Heart right ventricle (tissue), 16 donors: ENCODE measurements at regions not wholly inside any gene's neighbourhood (a gene's known extent, or its start where the extent isn't known, plus 50 kb on each side); places are given as distances from the start of the nearest gene placed in this dataset.

ENCODE experiments used
- ATAC-seq, 8 donors: fragments of 200-7000 bp; cut with Tn5 transposase; one replicate each; pipeline ENCODE4 v1.9.1; 2020; ENCODE audit warnings: mild to moderate bottlenecking in 8 of 8, moderate library complexity in 8 of 8, moderate number of reproducible peaks in 1 of 8
- DNase-seq, 2 donors: peaks; one replicate each; pipeline ENCODE4 v3.0.0-alpha.2; 2020
- H3K27ac ChIP-seq, 10 donors: fragments of 200-600 bp; sonication (generic) in 2 of 10; one replicate each; pipeline versions ENCODE4 v1.5.0 to v1.8.0; 2020 to 2022; ENCODE audit warnings: mild to moderate bottlenecking in 3 of 10
- H3K27me3 ChIP-seq, 7 donors: fragments of 200-600 bp; one replicate each; pipeline ENCODE4 v1.8.0; 2021 to 2022; ENCODE audit warnings: mild to moderate bottlenecking in 2 of 7
- H3K36me3 ChIP-seq, 9 donors: fragments of 200-600 bp; sonication (generic) in 1 of 9; one replicate each; pipeline versions ENCODE4 v1.5.0 to v1.8.0; 2020 to 2022; ENCODE audit warnings: mild to moderate bottlenecking in 2 of 9
- H3K4me1 ChIP-seq, 9 donors: fragments of 200-600 bp; sonication (generic) in 1 of 9; one replicate each; pipeline versions ENCODE4 v1.5.0 to v1.8.0; 2020 to 2022; ENCODE audit warnings: mild to moderate bottlenecking in 4 of 9
- H3K4me3 ChIP-seq, 10 donors: fragments of 200-600 bp; sonication (generic) in 2 of 10; one replicate each; pipeline versions ENCODE4 v1.5.0 to v1.8.0; 2020 to 2022; ENCODE audit warnings: mild to moderate bottlenecking in 7 of 10, moderate library complexity in 2 of 10
- H3K9me3 ChIP-seq, 11 donors: fragments of 200-600 bp in 10 of 11; sonication (generic) in 2 of 11; one replicate each; pipeline versions ENCODE4 v1.5.0 to v1.8.0; 2013 to 2022; ENCODE audit warnings: mild to moderate bottlenecking in 2 of 11, control low read depth in 1 of 11, moderate library complexity in 1 of 11
- CTCF ChIP-seq, 9 donors: fragments of 200-600 bp; sonication (generic) in 2 of 9; IDR thresholded peaks; one replicate each; pipeline versions ENCODE4 v1.5.0 to v1.8.0; 2021 to 2022; ENCODE audit warnings: antibody characterized with exemption in 9 of 9, mild to moderate bottlenecking in 5 of 9, moderate library complexity in 1 of 9
- WGBS, 2 donors: extraction: QIAGEN DNeasy Blood & Tissue Kit; methylation state at CpG; one replicate each; pipeline ENCODE4 v1.1.7; 2013; ENCODE audit warnings: inconsistent platforms in 1 of 2; 5-methylcytosine and 5-hydroxymethylcytosine counted together
- intact Hi-C, 10 donors: fragments of 100-400 bp; cut with DNase I; formaldehyde crosslinking; loops; one replicate each; pipeline versions ENCODE4 v1.11.1 to v1.14.2; 2022
- donor health status: Arrhythmogenic right ventricular cardiomyopathy.
- donor health status: ischemic (EF 13 %, LVEDD 7.1; RV severe dilation, severe dysfunction).
- donor health status: healthy with polysubstance abuse.
- donor health status: DM: no; HTN: yes; CAD: no.
- donor health status: DM: no; HTN: no; CAD: no.
- donor health status: ischemic (EF 25% LVEDD 6.9; RV normal size, moderate dysfunction).
- donor health status: ischemic (EF 25% LVEDD 5.7; RV mildly dilated, moderate dysfunction).
- donor health status: healthy.
- donor health status: DM: yes; HTN: yes; CAD: no.
- donor health status: Ischemic cardiomyopathy.
- donor health status: ischemic (EF 35%, LVEDD 5.7; RV mildly dilated, moderate dysfunction).
- donor health status: nonischemic (EF 11% LVEDD 7.7; RV severe dilation, severe dysfunction).
- donor health status: DM: yes; HTN: yes; CAD: no.
- donor health status: PGD.
- donor health status: ischemic (EF 29% LVEDD 5.4; RV normal size, mild dysfunction).
- donor health status: nonischemic (EF 23%, LVEDD 6.1; RV moderate dilation, normal function).

- intact Hi-C loops = no loop called here
- Histone ChIP-seq H3K4me1 (no peaks in the 10 kb centered on the region), H3K27me3 (no peaks in the 10 kb centered on the region), H3K27ac (no peak overlapping the region), H3K4me3 (no peak overlapping the region), H3K36me3 (no peaks in the 10 kb centered on the region), H3K9me3 (no peaks in the 10 kb centered on the region)
- no peak for TF ChIP-seq CTCF (IDR thresholded peaks at IDR 0.05)
- WGBS, 2 donors = 72 to 78% methylated on average over 2 of the region's 2 CpGs
- DNase-seq = no peak
- no peak for ATAC-seq
Measured at GRCh38 chr11:23509821-23510220, 649.5 kb upstream of the CCDC179 start.

DNA sequence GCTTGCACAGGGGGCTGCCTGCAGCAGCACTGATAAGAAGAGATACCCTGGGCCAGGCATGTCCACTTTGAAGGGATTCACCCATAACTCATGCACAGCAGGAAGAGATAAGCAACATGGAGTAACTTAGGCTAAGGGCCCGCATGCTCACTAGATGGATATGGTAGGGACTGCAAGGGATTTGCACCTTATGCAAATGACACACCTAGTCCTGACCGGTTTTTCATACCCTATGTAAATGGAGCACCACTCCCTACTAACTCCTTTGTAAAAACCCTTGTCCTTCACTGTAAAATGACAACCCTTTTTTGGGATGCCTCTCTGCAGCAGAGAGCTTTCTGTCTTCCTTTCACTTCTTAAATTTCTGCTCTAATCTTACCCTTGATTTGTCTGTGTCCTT lies 658.9 kb upstream of the CCDC179 start:
- no peaks in the 10 kb centered on the region for H3K36me3 ChIP-seq
- no peaks in the 10 kb centered on the region for H3K4me1 ChIP-seq
- TF ChIP-seq CTCF (IDR thresholded peaks at IDR 0.05) = no peak
- no peak for ATAC-seq
- H3K9me3 ChIP-seq = no peaks in the 10 kb centered on the region
- no peak for DNase-seq
- intact Hi-C loops = no loop called here
- no peak overlapping the region for H3K27ac ChIP-seq
- H3K27me3 ChIP-seq = no peaks in the 10 kb centered on the region
- no peak overlapping the region for H3K4me3 ChIP-seq
- 34 to 39% methylated on average over 2 of the region's 2 CpGs for WGBS, 2 donors

- Histone ChIP-seq H3K4me3 (no peak overlapping the region), H3K36me3 (no peaks in the 10 kb centered on the region), H3K27ac (no peak overlapping the region), H3K9me3 (no peaks in the 10 kb centered on the region), H3K4me1 (no peaks in the 10 kb centered on the region), H3K27me3 (no peaks in the 10 kb centered on the region)
- TF ChIP-seq CTCF (IDR thresholded peaks at IDR 0.05) = no peak
- DNase-seq = no peak
- 89 to 96% methylated on average over 11 of the region's 11 CpGs for WGBS, 2 donors
- intact Hi-C loops = no loop called here
- ATAC-seq = no peak
Measured at GRCh38 chr11:23520226-23520960, 660.1 kb upstream of the CCDC179 start.

DNA sequence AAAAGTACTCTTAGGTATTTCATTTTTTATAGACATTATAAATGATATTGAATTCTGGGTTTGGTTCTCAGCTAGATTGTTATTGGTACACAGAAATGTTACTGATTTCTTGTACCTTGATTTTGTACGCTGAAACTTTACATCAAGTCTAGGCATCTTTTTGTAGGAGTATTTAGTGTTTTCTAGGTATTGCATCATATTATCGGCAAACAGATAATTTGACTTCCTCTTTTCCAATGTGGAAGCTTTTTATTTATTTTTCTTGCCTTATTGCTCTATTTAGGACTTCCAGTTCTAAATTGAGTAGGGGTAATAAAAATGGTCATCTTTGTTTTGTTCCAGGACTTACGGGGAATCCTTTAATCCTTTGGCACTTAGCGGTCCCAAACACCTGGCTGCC lies 676.6 kb upstream of the CCDC179 start:
- no peaks in the 10 kb centered on the region for H3K36me3 ChIP-seq
- peaks cover 0 to 4% (median 0%) of the 10 kb centered on the region in 9 donors for H3K4me1 ChIP-seq
- no peak for TF ChIP-seq CTCF (IDR thresholded peaks at IDR 0.05)
- ATAC-seq = no peak
- intact Hi-C loops = no loop called here
- no peak overlapping the region for H3K27ac ChIP-seq
- WGBS, 2 donors = 80 to 93% methylated on average over 4 of the region's 4 CpGs
- DNase-seq = no peak
- peaks cover 0 to 13% (median 0%) of the 10 kb centered on the region in 11 donors for H3K9me3 ChIP-seq
- no peak overlapping the region for H3K4me3 ChIP-seq
- H3K27me3 ChIP-seq = no peaks in the 10 kb centered on the region
